HepG2 (cell line): ENCODE measurements at regions not wholly inside any gene's neighbourhood (a gene's known extent, or its start where the extent isn't known, plus 50 kb on each side); places are given as distances from the start of the nearest gene placed in this dataset.

Experiments used
- ATAC-seq: fragments of 200-7000 bp; cut with Tn5 transposase; 3 replicates; pipeline ENCODE4 v1.9.1; 2020; ENCODE audit warnings: mild to moderate bottlenecking, moderate library complexity
- BruUV-seq: library from RNA; stranded (reverse); fragments of 400-500 nt; replicated peaks from 2 replicates; lab custom pipeline; 2021; lab: Mats Ljungman, UMichigan
- CTCF ChIA-PET: fragments of 300-600 bp; formaldehyde crosslinking; extraction: SDS; loops from one replicate; lab custom pipeline; 2021; ENCODE audit warnings: low total read pairs, inconsistent platforms, low intra/inter-chr PET ratio; lab: Yijun Ruan, JAX
- POLR2A ChIA-PET: fragments of 350-600 bp; sonication (Branson Sonifier 250); formaldehyde crosslinking; loops from one replicate; lab custom pipeline; 2020; ENCODE audit warnings: antibody characterized with exemption, inconsistent platforms; lab: Yijun Ruan, JAX
- DNase-seq: peaks from one replicate; pipeline ENCODE4 v3.0.0-alpha.2; 2015; ENCODE audit warnings: low spot score
- FAIRE-seq: peaks from 3 replicates; lab custom pipeline; 2011; peaks lifted over from hg19 to GRCh38; lab: Jason Lieb, UNC
- H2AFZ ChIP-seq: one replicate; pipeline ENCODE4 v1.6.1; 2011; ENCODE audit warnings: low read length, inconsistent platforms
- H3K27ac ChIP-seq: fragments of 300-600 bp; 3 replicates; pipeline ENCODE4 v1.8.0; 2011; ENCODE audit warnings: mixed run types, mild to moderate bottlenecking, mixed read lengths, low read length, inconsistent platforms; ENCODE audit not compliant: insufficient read depth; ENCODE audit errors: extremely low read length
- H3K27me3 ChIP-seq, 2 experiments: fragments of 200-600 bp in 1 of 2; 2 replicates in 1 of 2; 3 replicates in 1 of 2; pipeline versions ENCODE4 v1.6.0 to v1.8.0; 2011; ENCODE audit warnings: low read length in 2 of 2, mild to moderate bottlenecking in 2 of 2, moderate library complexity in 2 of 2, inconsistent platforms in 1 of 2; ENCODE audit not compliant: insufficient read depth in 2 of 2, control insufficient read depth in 1 of 2
- H3K36me3 ChIP-seq, 2 experiments: fragments of 200-600 bp in 1 of 2; replicated peaks in 1 of 2; 2 replicates in 1 of 2; 3 replicates in 1 of 2; pipeline versions ENCODE4 v1.5.1 to v1.8.0; 2011; ENCODE audit warnings: low read length in 2 of 2, inconsistent platforms in 1 of 2; ENCODE audit not compliant: insufficient read depth in 2 of 2, control insufficient read depth in 1 of 2
- H3K4me1 ChIP-seq: 2 replicates; pipeline ENCODE4 v1.5.1; 2012; ENCODE audit warnings: low read length, inconsistent platforms; ENCODE audit not compliant: insufficient read depth
- H3K4me2 ChIP-seq: 2 replicates; pipeline ENCODE4 v1.6.0; 2011; ENCODE audit warnings: low read depth, low read length, inconsistent platforms
- H3K4me3 ChIP-seq, 3 experiments: fragments of 200-600 bp in 1 of 3; sonication (generic), shearing (Covaris generic) in 1 of 3; replicated peaks in 1 of 3; 2 replicates each; pipeline ENCODE4 v1.5.1; 2011 to 2016; ENCODE audit warnings: low read length in 3 of 3, inconsistent platforms in 2 of 3, low read depth in 2 of 3, mild to moderate bottlenecking in 2 of 3, control low read depth in 1 of 3, mixed read lengths in 1 of 3; ENCODE audit not compliant: insufficient read depth in 1 of 3
- H3K79me2 ChIP-seq: one replicate; pipeline ENCODE4 v1.6.1; 2011; ENCODE audit warnings: low read length, inconsistent platforms; ENCODE audit not compliant: insufficient read depth
- H3K9ac ChIP-seq: 2 replicates; pipeline ENCODE4 v1.6.0; 2011; ENCODE audit warnings: mild to moderate bottlenecking, low read depth, low read length, inconsistent platforms; ENCODE audit not compliant: insufficient read depth
- H3K9me3 ChIP-seq: 2 replicates; pipeline ENCODE4 v1.5.1; 2012; ENCODE audit warnings: mild to moderate bottlenecking, low read length
- H4K20me1 ChIP-seq: 2 replicates; pipeline ENCODE4 v1.6.0; 2011; ENCODE audit warnings: inconsistent platforms, mild to moderate bottlenecking, low read length, moderate library complexity; ENCODE audit not compliant: insufficient read depth
- ELF3 ChIP-seq: IDR thresholded peaks from 2 replicates; pipeline ENCODE4 v1.6.1; 2016; ENCODE audit warnings: missing genetic modification reagents, missing compliant biosample characterization
- HDAC6 ChIP-seq: fragments of 200-600 bp; sonication (generic); IDR thresholded peaks from 2 replicates; pipeline ENCODE4 v1.7.0; 2017; ENCODE audit warnings: mild to moderate bottlenecking, antibody characterized with exemption, low read length, low read depth
- MAFK ChIP-seq, 2 experiments: IDR thresholded peaks in 1 of 2; conservative IDR thresholded peaks in 1 of 2; 2 replicates each; pipeline ENCODE4 v1.6.1; 2011; ENCODE audit warnings: improper control_type of control experiment in 2 of 2, low read length in 2 of 2
- MED1 ChIP-seq: sonication (generic); formaldehyde crosslinking; IDR thresholded peaks from 2 replicates; pipeline ENCODE4 v1.4.0; 2020; ENCODE audit warnings: missing genetic modification reagents
- MNT ChIP-seq: fragments of 450-650 bp; IDR thresholded peaks from 2 replicates; pipeline ENCODE4 v1.6.1; 2016
- ZNF124 ChIP-seq: sonication (generic); formaldehyde crosslinking; IDR thresholded peaks from 2 replicates; pipeline ENCODE4 v1.4.0; 2020; ENCODE audit warnings: missing genetic modification reagents
- WGBS: methylation state at CpG from one replicate; pipeline ENCODE4 v1.1.6; 2017; ENCODE audit warnings: low lambda C conversion rate; 5-methylcytosine and 5-hydroxymethylcytosine counted together
- in situ Hi-C: cut with HindIII; loops from 2 replicates; pipeline ENCODE4 v1.10.0; 2017; ENCODE audit warnings: low pct_unique_long_range_greater_than_20kb; ENCODE audit not compliant: extremely low pct_ligation_motif_present
- intact Hi-C: fragments of 100-400 bp; cut with micrococcal nuclease; formaldehyde crosslinking; loops from one replicate; pipeline ENCODE4 v1.10.0; 2022; ENCODE audit not compliant: unreplicated experiment

GRCh38 chr12:131543040-131543439, 167.8 kb upstream of the SFSWAP start:
- ATAC-seq: no peak
- no peak overlapping the region for H3K9ac ChIP-seq
- no peak overlapping the region for H3K4me2 ChIP-seq
- intact Hi-C loops (no loop called here), in situ Hi-C loops (no loop called here)
- H4K20me1 ChIP-seq: no peaks in the 10 kb centered on the region
- no peak for TF ChIP-seq ZNF124 (CRISPR knock-in tag)
- TF ChIP-seq MNT: peak; percentile 98
- H2AFZ ChIP-seq: no peak overlapping the region
- no peaks in the 10 kb centered on the region for H3K4me1 ChIP-seq
- H3K27me3 ChIP-seq: peaks cover 1 to 2% of the 10 kb centered on the region in 2 experiments; a peak in 1 of 5 replicates
- DNase-seq: no peak
- CTCF ChIA-PET: no interaction called here
- no peak overlapping the region for H3K4me3 ChIP-seq
- H3K79me2 ChIP-seq: no peaks in the 10 kb centered on the region
- FAIRE-seq: no peak
- no peaks in the 10 kb centered on the region for H3K36me3 ChIP-seq
- BruUV-seq: no TSS peak
- POLR2A ChIA-PET: no interaction called here
- H3K9me3 ChIP-seq: no peaks in the 10 kb centered on the region
- no peak overlapping the region for H3K27ac ChIP-seq
- WGBS: 0% methylated on average over 2 of the region's 5 CpGs

DNA sequence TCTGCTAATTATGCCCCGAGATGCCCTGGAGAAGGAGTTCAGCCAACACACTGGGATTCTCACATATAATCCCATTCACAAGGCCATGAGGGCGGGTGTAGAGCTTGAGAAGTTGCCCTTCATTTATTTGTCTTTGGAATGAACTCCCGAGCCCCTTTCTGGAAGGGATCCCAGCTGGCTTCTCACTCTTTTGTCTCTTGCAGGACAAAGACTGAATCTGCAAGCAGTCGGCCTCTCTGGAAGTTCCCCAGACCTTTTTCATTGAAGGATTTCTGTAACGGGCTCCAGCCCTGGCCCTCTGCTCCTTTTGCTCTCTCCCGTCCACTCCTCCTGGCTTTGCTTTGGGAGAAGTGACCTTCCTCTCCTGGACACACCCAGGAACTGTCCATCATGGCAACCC, 163.3 kb upstream of the SFSWAP start:
- 5% methylated on average over 5 of the region's 6 CpGs for WGBS
- POLR2A ChIA-PET: no interaction called here

More for the DNA sequence above, 163.3 kb upstream of the SFSWAP start:
- no peaks in the 10 kb centered on the region for H3K36me3 ChIP-seq
- ATAC-seq (no peak), DNase-seq (no peak), FAIRE-seq (no peak)
- in situ Hi-C loops: no loop called here
- H3K4me2 ChIP-seq: no peak overlapping the region
- H4K20me1 ChIP-seq: no peaks in the 10 kb centered on the region
- peaks cover 2 to 13% of the 10 kb centered on the region in 2 experiments; a peak in 3 of 5 replicates for H3K27me3 ChIP-seq
- CTCF ChIA-PET: no interaction called here
- H3K9ac ChIP-seq: no peak overlapping the region
- TF ChIP-seq ELF3 (CRISPR knock-in tag): no peak
- TF ChIP-seq HDAC6: no peak
- TF ChIP-seq MED1 (CRISPR knock-in tag): no peak
- no peak for TF ChIP-seq MAFK (conservative IDR thresholded peaks at IDR 0.05 in 1 of 2, IDR thresholded peaks at IDR 0.05 in 1 of 2; ENCODE audit: low read length in 2 of 2)
- H2AFZ ChIP-seq: no peak overlapping the region
- no TSS peak for BruUV-seq
- intact Hi-C loops: no loop called here
- H3K79me2 ChIP-seq: no peaks in the 10 kb centered on the region
- no peaks in the 10 kb centered on the region for H3K9me3 ChIP-seq
- H3K4me1 ChIP-seq: no peaks in the 10 kb centered on the region
- H3K27ac ChIP-seq: no peak overlapping the region
- H3K4me3 ChIP-seq: no peak overlapping the region
